NB4 (cell line): ENCODE measurements at regions not wholly inside any gene's neighbourhood (a gene's known extent, or its start where the extent isn't known, plus 50 kb on each side); places are given as distances from the start of the nearest gene placed in this dataset.

Source experiments
- CTCF ChIP-seq: IDR thresholded peaks from one replicate; pipeline ENCODE4 v1.5.1; 2012; ENCODE audit warnings: low read depth, low read length
- MYC ChIP-seq: IDR thresholded peaks from 2 replicates; pipeline ENCODE4 v1.6.1; 2011; ENCODE audit warnings: low read depth, low read length
- POLR2A ChIP-seq: IDR thresholded peaks from 2 replicates; pipeline ENCODE4 v1.6.1; 2011; ENCODE audit warnings: mild to moderate bottlenecking; ENCODE audit not compliant: insufficient read length; ENCODE audit errors: extremely low read depth

- TF ChIP-seq MYC (no peak), CTCF (no peak), POLR2A (no peak)
Measured at GRCh38 chr3:152959307-152959706, 124.4 kb downstream of the P2RY1 start.
